ENCODE measurements at regions not wholly inside any gene's neighbourhood (a gene's known extent, or its start where the extent isn't known, plus 50 kb on each side); places are given as distances from the start of the nearest gene placed in this dataset.

DNA sequence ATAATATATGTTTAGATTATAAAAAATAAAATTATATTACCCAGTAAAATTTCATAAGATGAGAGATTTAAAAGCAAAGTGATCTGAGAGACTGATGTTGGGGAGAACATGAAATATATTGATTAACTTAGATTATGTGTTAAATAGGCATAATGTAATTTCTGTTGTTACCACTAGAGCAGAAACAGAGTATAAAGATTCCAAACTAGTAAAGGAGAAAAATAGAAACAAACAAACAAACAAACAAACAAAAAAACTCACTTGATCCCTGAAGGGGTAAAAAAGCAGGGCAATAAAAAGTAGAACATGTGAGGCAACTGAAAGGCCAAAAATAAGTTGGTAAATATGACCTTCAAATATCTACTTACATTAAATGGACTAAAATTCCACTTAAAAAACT, 640.4 kb upstream of the RGS18 start:
- TF ChIP-seq SIX5 (IDR thresholded peaks at IDR 0.05; ENCODE audit: borderline replicate concordance in 1 of 2, insufficient read depth in 1 of 2, low read depth in 1 of 2, low read length in 2 of 2) (no peak), MCM7 (IDR thresholded peaks at IDR 0.05) (no peak), ZNF408 (CRISPR knock-in tag; IDR thresholded peaks at IDR 0.05; ENCODE audit: low read depth) (no peak), KDM4B (IDR thresholded peaks at IDR 0.05; ENCODE audit: borderline replicate concordance in 2 of 2, low read depth in 1 of 2) (no peak), ZKSCAN3 (CRISPR knock-in tag; IDR thresholded peaks at IDR 0.05) (no peak), NFYB (IDR thresholded peaks at IDR 0.05; ENCODE audit: extremely low read depth, insufficient read length) (no peak), SIN3A (IDR thresholded peaks at IDR 0.05; ENCODE audit: borderline replicate concordance in 2 of 2, control insufficient read depth in 1 of 2, low read depth in 2 of 2, low read length in 2 of 2) (no peak), ZNF76 (CRISPR knock-in tag; IDR thresholded peaks at IDR 0.05; ENCODE audit: borderline replicate concordance) (no peak)
- BruUV-seq (replicated peaks): no TSS peak
- H3K4me1 ChIP-seq (replicated peaks in 1 of 2; ENCODE audit: control insufficient read depth in 2 of 2, insufficient read depth in 2 of 2, low read length in 2 of 2): no peaks in the 10 kb centered on the region; a peak in 1 of 5 replicates
- no peak for ATAC-seq
- no peak overlapping the region for H3K4me2 ChIP-seq (ENCODE audit: insufficient read depth, low read length)
- no peaks in the 10 kb centered on the region for H3K79me2 ChIP-seq (ENCODE audit: control insufficient read depth, insufficient read depth, low read length)
- H3K27ac ChIP-seq (ENCODE audit: extremely low read depth, low read depth, low read length): no peak overlapping the region
- no peaks in the 10 kb centered on the region for H3K36me3 ChIP-seq (ENCODE audit: control insufficient read depth, insufficient read depth, low read length)
- no peak overlapping the region for H3K4me3 ChIP-seq
- intact Hi-C loops (cut with micrococcal nuclease): no loop called here
- POLR2A ChIA-PET: no interaction called here
- H3K9ac ChIP-seq (ENCODE audit: insufficient read depth in 1 of 2, low read depth in 2 of 2, low read length in 2 of 2): no peak overlapping the region
- in situ Hi-C loops (cut with MboI): no loop called here
- CTCF ChIA-PET (ENCODE audit: low intra/inter-chr PET ratio): no interaction called here
- peaks cover 5% of the 10 kb centered on the region for H3K9me3 ChIP-seq (replicated peaks; ENCODE audit: control insufficient read depth, insufficient read depth, low read depth, low read length)
- no peak for DNase-seq (ENCODE audit: extremely low read depth in 1 of 4, low spot score in 3 of 4)
- no peaks in the 10 kb centered on the region for H3K27me3 ChIP-seq (ENCODE audit: control insufficient read depth in 2 of 2, insufficient read depth in 2 of 2, low read length in 2 of 2)
- no peak overlapping the region for H2AFZ ChIP-seq (ENCODE audit: low read depth, low read length)
- no peak for FAIRE-seq
- no peaks in the 10 kb centered on the region for H3K9me1 ChIP-seq (ENCODE audit: control insufficient read depth, insufficient read depth, low read length)
- H4K20me1 ChIP-seq (replicated peaks; ENCODE audit: control insufficient read depth, insufficient read depth, low read length): no peaks in the 10 kb centered on the region

DNA sequence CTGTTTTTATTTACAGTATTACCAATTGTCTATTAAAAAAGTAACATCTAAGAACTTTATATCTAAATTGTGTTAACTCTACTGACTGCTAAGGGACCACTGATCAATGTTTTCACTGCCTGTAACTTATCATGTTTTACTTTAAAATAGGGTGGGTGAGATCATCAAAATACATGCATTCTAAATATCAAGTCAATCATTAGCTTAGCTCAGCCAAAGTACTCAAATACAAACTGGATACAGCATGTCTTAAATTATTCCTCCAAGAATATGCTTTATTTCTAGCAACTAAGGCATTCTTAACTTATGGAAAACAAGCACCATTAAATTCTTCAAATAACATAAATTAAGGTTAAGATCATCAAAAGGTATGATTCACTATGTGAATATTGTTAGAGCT, 638.7 kb upstream of the RGS18 start:
- in situ Hi-C loops (cut with MboI) (no loop called here), intact Hi-C loops (cut with micrococcal nuclease) (no loop called here)
- no peaks in the 10 kb centered on the region for H3K79me2 ChIP-seq (ENCODE audit: control insufficient read depth, insufficient read depth, low read length)
- H3K4me1 ChIP-seq (replicated peaks in 1 of 2; ENCODE audit: control insufficient read depth in 2 of 2, insufficient read depth in 2 of 2, low read length in 2 of 2): no peaks in the 10 kb centered on the region; a peak in 1 of 5 replicates
- FAIRE-seq (no peak), ATAC-seq (no peak), DNase-seq (ENCODE audit: extremely low read depth in 1 of 4, low spot score in 3 of 4) (no peak)
- no peak overlapping the region for H2AFZ ChIP-seq (ENCODE audit: low read depth, low read length)
- CTCF ChIA-PET (ENCODE audit: low intra/inter-chr PET ratio): no interaction called here
- H3K9ac ChIP-seq (ENCODE audit: insufficient read depth in 1 of 2, low read depth in 2 of 2, low read length in 2 of 2): no peak overlapping the region
- no peaks in the 10 kb centered on the region for H4K20me1 ChIP-seq (replicated peaks; ENCODE audit: control insufficient read depth, insufficient read depth, low read length)
- TF ChIP-seq PTRF (tag; IDR thresholded peaks at IDR 0.05): no peak
- no peak for TF ChIP-seq STAT5B (CRISPR knock-in tag; IDR thresholded peaks at IDR 0.05)
- no peak for TF ChIP-seq HMG20B (CRISPR knock-in tag; IDR thresholded peaks at IDR 0.05)
- no peak for TF ChIP-seq MEF2D (tag; conservative IDR thresholded peaks at IDR 0.05; ENCODE audit: low read depth)
- H3K9me3 ChIP-seq (replicated peaks; ENCODE audit: control insufficient read depth, insufficient read depth, low read depth, low read length): no peaks in the 10 kb centered on the region
- no peak overlapping the region for H3K4me3 ChIP-seq
- no peaks in the 10 kb centered on the region for H3K9me1 ChIP-seq (ENCODE audit: control insufficient read depth, insufficient read depth, low read length)
- H3K4me2 ChIP-seq (ENCODE audit: insufficient read depth, low read length): no peak overlapping the region
- no TSS peak for BruUV-seq (replicated peaks)
- no peak overlapping the region for H3K27ac ChIP-seq (ENCODE audit: extremely low read depth, low read depth, low read length)
- POLR2A ChIA-PET: no interaction called here
- H3K27me3 ChIP-seq (ENCODE audit: control insufficient read depth in 2 of 2, insufficient read depth in 2 of 2, low read length in 2 of 2): no peaks in the 10 kb centered on the region
- H3K36me3 ChIP-seq (ENCODE audit: control insufficient read depth, insufficient read depth, low read length): no peaks in the 10 kb centered on the region
